GM21447 (cell line): ENCODE measurements at regions not wholly inside any gene's neighbourhood (a gene's known extent, or its start where the extent isn't known, plus 50 kb on each side); places are given as distances from the start of the nearest gene placed in this dataset.
"Not testable (repeated sequence)": the region's sequence is repeated elsewhere in the genome, so short reads cannot be mapped to it uniquely, and the experiment has no call there.

Experiments
- ATAC-seq: cut with Tn5 transposase; IDR thresholded peaks from one replicate; pipeline ENCODE4 v1.9.1; 2021; ENCODE audit not compliant: unreplicated experiment

- no peak for ATAC-seq
These were observed 84.5 kb upstream of the MANSC4 start for GRCh38 chr12:27864521-27864920.

- no peak for ATAC-seq
These were observed 83.8 kb upstream of the MANSC4 start for GRCh38 chr12:27863839-27864238.

GRCh38 chr12:27861428-27862167, 81.6 kb upstream of the MANSC4 start:
- peak; percentile 55 for ATAC-seq

GRCh38 chr12:27859648-27860047, 79.6 kb upstream of the MANSC4 start:
- ATAC-seq, result no peak

GRCh38 chr12:27857006-27857405, 77.0 kb upstream of the MANSC4 start:
- not testable (repeated sequence) for ATAC-seq

DNA sequence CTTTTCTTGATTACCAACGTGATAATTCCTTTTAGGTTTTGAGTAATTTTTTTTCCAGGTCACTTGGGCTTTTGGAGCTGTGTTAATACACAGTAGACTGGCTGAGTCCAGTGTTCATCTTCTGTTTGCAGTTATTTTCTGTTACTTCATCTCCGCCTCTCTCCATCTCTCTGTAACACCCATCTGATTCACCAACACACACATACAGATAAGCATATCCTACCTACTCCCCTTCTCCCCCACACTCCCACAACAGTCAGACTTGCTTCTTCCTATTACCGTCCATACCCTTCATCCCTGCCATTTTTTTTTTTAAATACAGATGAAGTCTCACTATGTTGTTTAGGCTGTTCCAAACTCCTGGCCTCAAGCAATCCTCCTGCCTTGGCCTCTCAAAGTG, 72.7 kb upstream of the MANSC4 start:
- ATAC-seq, result no peak
